OCI-LY7 (cell line): ENCODE measurements at regions not wholly inside any gene's neighbourhood (a gene's known extent, or its start where the extent isn't known, plus 50 kb on each side); places are given as distances from the start of the nearest gene placed in this dataset.

Source experiments
- CTCF ChIP-seq: fragments of 200-600 bp; sonication (generic); conservative IDR thresholded peaks from 2 replicates; pipeline ENCODE4 v1.5.1; 2014; ENCODE audit warnings: mild to moderate bottlenecking, antibody characterized with exemption, low read length, moderate library complexity, mixed read lengths
- EZH2phosphoT487 ChIP-seq: fragments of 200-600 bp; sonication (generic); IDR thresholded peaks from 2 replicates; pipeline ENCODE4 v1.6.1; 2018; ENCODE audit warnings: low read depth, borderline replicate concordance, mild to moderate bottlenecking, mixed run types, antibody characterized with exemption, low read length, moderate library complexity, mixed read lengths

GRCh38 chr4:131257241-131257640, 1891.9 kb upstream of the PCDH10 start:
- TF ChIP-seq CTCF, result no peak
- no peak for TF ChIP-seq EZH2phosphoT487
